ENCODE measurements at regions not wholly inside any gene's neighbourhood (a gene's known extent, or its start where the extent isn't known, plus 50 kb on each side); places are given as distances from the start of the nearest gene placed in this dataset.
A peak's percentile ranks its signal among the peaks of the same experiment; 100 is the strongest.

GRCh38 chr5:93883459-93883858 is 142.1 kb upstream of the POU5F2 start:
- no peak for DNase-seq

GRCh38 chr5:93875693-93876092 is 134.3 kb upstream of the POU5F2 start:
- no peak for DNase-seq

- no peak for DNase-seq
Measured at GRCh38 chr5:93874491-93874890, 133.1 kb upstream of the POU5F2 start.

GRCh38 chr5:93874080-93874479 is 132.7 kb upstream of the POU5F2 start:
- peak; percentile 15 for DNase-seq

- DNase-seq, result no peak
Measured at GRCh38 chr5:93873211-93873736, 131.9 kb upstream of the POU5F2 start.

GRCh38 chr5:93870649-93871048 is 129.2 kb upstream of the POU5F2 start:
- DNase-seq, result no peak

GRCh38 chr5:93868851-93869250 is 127.5 kb upstream of the POU5F2 start:
- DNase-seq, result no peak

GRCh38 chr5:93850311-93850710 is 108.9 kb upstream of the POU5F2 start:
- no peak for DNase-seq

GRCh38 chr5:93845376-93845775 is 104.0 kb upstream of the POU5F2 start:
- DNase-seq, result no peak

- DNase-seq, result peak; percentile 93
Measured at GRCh38 chr5:93831449-93831848, 90.0 kb upstream of the POU5F2 start.

- DNase-seq, result no peak
Measured at GRCh38 chr5:93830893-93831292, 89.5 kb upstream of the POU5F2 start.

GRCh38 chr5:93829346-93829745 is 87.9 kb upstream of the POU5F2 start:
- peak; percentile 13 for DNase-seq

GRCh38 chr5:93821891-93822415 is 80.6 kb upstream of the POU5F2 start:
- DNase-seq, result no peak

- no peak for DNase-seq
Measured at GRCh38 chr5:93819668-93820067, 78.3 kb upstream of the POU5F2 start.

- no peak for DNase-seq
Measured at GRCh38 chr5:93810780-93811179, 69.4 kb upstream of the POU5F2 start.

GRCh38 chr5:93809430-93809829 is 68.0 kb upstream of the POU5F2 start:
- DNase-seq, result no peak

GRCh38 chr5:93807846-93808245 is 66.4 kb upstream of the POU5F2 start:
- DNase-seq, result no peak

- DNase-seq, result no peak
Measured at GRCh38 chr5:93805616-93806379, 64.4 kb upstream of the POU5F2 start.

GRCh38 chr5:93800988-93801811 is 59.8 kb upstream of the POU5F2 start:
- DNase-seq, result peak; percentile 52

- DNase-seq, result no peak
Measured at GRCh38 chr5:93794954-93795353, 53.6 kb upstream of the POU5F2 start.

- no peak for DNase-seq
Measured at GRCh38 chr5:93793159-93793781, 51.9 kb upstream of the POU5F2 start.

- DNase-seq, result peak; percentile 16
Measured at GRCh38 chr5:93791518-93791972, 50.1 kb upstream of the POU5F2 start.

Measured in fibroblast of upper back skin (primary cell).